ENCODE measurements at regions not wholly inside any gene's neighbourhood (a gene's known extent, or its start where the extent isn't known, plus 50 kb on each side); places are given as distances from the start of the nearest gene placed in this dataset.

DNA sequence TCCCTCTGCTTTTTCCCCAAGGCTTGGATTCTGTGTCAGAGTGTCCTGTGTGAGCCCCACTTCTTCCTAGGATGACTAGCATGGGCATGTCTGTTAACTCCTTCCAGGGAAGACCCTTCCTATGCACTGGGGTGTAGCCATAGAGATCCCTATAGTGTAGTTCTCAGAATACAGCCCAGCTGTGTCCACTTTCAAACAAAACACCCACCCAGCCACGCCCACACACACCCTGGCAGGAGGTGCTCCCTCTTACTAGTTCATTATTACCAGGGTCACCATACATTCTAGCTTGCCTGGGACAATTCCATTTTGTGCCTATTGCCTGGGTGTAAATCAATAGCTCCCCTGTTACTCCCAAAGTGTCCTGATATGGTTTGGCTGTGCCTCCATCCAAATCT, 195.6 kb downstream of the MYCN start:
- no peak overlapping the region for H3K18ac ChIP-seq (ENCODE audit: low read depth, low read length)
- ATAC-seq (ENCODE audit: low read depth) (no peak), DNase-seq (no peak)
- H3K79me1 ChIP-seq (ENCODE audit: low read depth in 1 of 2, low read length in 2 of 2), result no peaks in the 10 kb centered on the region
- H3K9me1 ChIP-seq (ENCODE audit: insufficient read depth, low read length), result no peaks in the 10 kb centered on the region
- TF ChIP-seq RAD21 (IDR thresholded peaks at IDR 0.05; ENCODE audit: low read length) (no peak), CHD1 (IDR thresholded peaks at IDR 0.05; ENCODE audit: low read depth, low read length) (no peak), POLR2A (IDR thresholded peaks at IDR 0.05; ENCODE audit: low read depth, low read length) (no peak), MXI1 (IDR thresholded peaks at IDR 0.05; ENCODE audit: borderline replicate concordance, low read depth, low read length) (no peak), NFE2L2 (IDR thresholded peaks at IDR 0.05; ENCODE audit: low read depth, low read length) (no peak), MAFK (IDR thresholded peaks at IDR 0.05; ENCODE audit: low read depth, low read length) (no peak), FOS (IDR thresholded peaks at IDR 0.05; ENCODE audit: low read depth, low read length) (no peak), RFX5 (IDR thresholded peaks at IDR 0.05; ENCODE audit: low read depth, low read length) (no peak), MAZ (IDR thresholded peaks at IDR 0.05; ENCODE audit: borderline replicate concordance, low read depth, low read length) (no peak), BHLHE40 (IDR thresholded peaks at IDR 0.05; ENCODE audit: low read depth, low read length) (no peak)
- TF ChIP-seq, protein P1, sequence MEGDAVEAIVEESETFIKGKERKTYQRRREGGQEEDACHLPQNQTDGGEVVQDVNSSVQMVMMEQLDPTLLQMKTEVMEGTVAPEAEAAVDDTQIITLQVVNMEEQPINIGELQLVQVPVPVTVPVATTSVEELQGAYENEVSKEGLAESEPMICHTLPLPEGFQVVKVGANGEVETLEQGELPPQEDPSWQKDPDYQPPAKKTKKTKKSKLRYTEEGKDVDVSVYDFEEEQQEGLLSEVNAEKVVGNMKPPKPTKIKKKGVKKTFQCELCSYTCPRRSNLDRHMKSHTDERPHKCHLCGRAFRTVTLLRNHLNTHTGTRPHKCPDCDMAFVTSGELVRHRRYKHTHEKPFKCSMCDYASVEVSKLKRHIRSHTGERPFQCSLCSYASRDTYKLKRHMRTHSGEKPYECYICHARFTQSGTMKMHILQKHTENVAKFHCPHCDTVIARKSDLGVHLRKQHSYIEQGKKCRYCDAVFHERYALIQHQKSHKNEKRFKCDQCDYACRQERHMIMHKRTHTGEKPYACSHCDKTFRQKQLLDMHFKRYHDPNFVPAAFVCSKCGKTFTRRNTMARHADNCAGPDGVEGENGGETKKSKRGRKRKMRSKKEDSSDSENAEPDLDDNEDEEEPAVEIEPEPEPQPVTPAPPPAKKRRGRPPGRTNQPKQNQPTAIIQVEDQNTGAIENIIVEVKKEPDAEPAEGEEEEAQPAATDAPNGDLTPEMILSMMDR (conservative IDR thresholded peaks at IDR 0.05; ENCODE audit: low read depth, low read length), result no peak
- H3K56ac ChIP-seq (ENCODE audit: extremely low read depth, insufficient read depth, low read length), result no peak overlapping the region
- no peak overlapping the region for H2BK120ac ChIP-seq (ENCODE audit: low read depth, low read length)
- WGBS, 2 experiments (ENCODE audit: extremely low coverage in 2 of 2, insufficient read length in 1 of 2), result no CpG with 5 or more reads among the region's 1 CpG
- no TSS peak for BruUV-seq (replicated peaks)
- H3K14ac ChIP-seq (replicated peaks; ENCODE audit: low read depth, low read length), result no peak overlapping the region
- H3K27me3 ChIP-seq (ENCODE audit: control insufficient read depth, insufficient read depth, low read length), result no peaks in the 10 kb centered on the region
- in situ Hi-C loops (cut with MboI; ENCODE audit: low sequenced_read_pairs) (no loop called here), intact Hi-C loops (cut with micrococcal nuclease) (no loop called here), dilution Hi-C loops (cut with HindIII; ENCODE audit: low sequenced_read_pairs, unreplicated experiment) (no loop called here)
- no peak overlapping the region for H3K9ac ChIP-seq (ENCODE audit: low read depth, low read length)
- H2AK9ac ChIP-seq (replicated peaks; ENCODE audit: low read depth, low read length, poor library complexity), result no peak overlapping the region
- H3K27ac ChIP-seq (ENCODE audit: insufficient read depth, low read length), result no peak overlapping the region
- no peak overlapping the region for H3K4me3 ChIP-seq (ENCODE audit: insufficient read depth, low read depth, low read length)
- H2BK20ac ChIP-seq (ENCODE audit: low read depth, low read length), result no peak overlapping the region
- ChIA-PET POLR2A (ENCODE audit: unreplicated experiment) (no interaction called here), CTCF (no interaction called here)
- no peak overlapping the region for H3K4ac ChIP-seq (ENCODE audit: low read depth, low read length)
- no peak overlapping the region for H2BK15ac ChIP-seq (ENCODE audit: low read depth, low read length)
- H4K8ac ChIP-seq (ENCODE audit: low read depth in 2 of 2, low read length in 2 of 2), result no peak overlapping the region
- no peak overlapping the region for H4K91ac ChIP-seq (ENCODE audit: insufficient read depth, low read depth, low read length)
- H4K20me1 ChIP-seq (ENCODE audit: insufficient read depth, low read length), result no peaks in the 10 kb centered on the region
- no peak overlapping the region for H2BK5ac ChIP-seq (ENCODE audit: low read depth, low read length, poor library complexity, severe bottlenecking)
- H3K4me2 ChIP-seq (ENCODE audit: low read depth, low read length), result no peak overlapping the region
- no peak overlapping the region for H2AFZ ChIP-seq (replicated peaks; ENCODE audit: low read length, poor library complexity)
- no peak overlapping the region for H2AK5ac ChIP-seq (ENCODE audit: low read depth, low read length)
- peaks cover 15% of the 10 kb centered on the region for H3K9me3 ChIP-seq (ENCODE audit: control insufficient read depth, insufficient read depth, low read length)
- no peak overlapping the region for H4K5ac ChIP-seq (ENCODE audit: low read depth, low read length)
- H3K4me1 ChIP-seq (ENCODE audit: control insufficient read depth, insufficient read depth, low read length), result no peaks in the 10 kb centered on the region
- H3K23ac ChIP-seq (ENCODE audit: low read depth, low read length), result no peak overlapping the region
- no peaks in the 10 kb centered on the region for H3K36me3 ChIP-seq (ENCODE audit: control insufficient read depth, insufficient read depth, low read length)

All from IMR-90 (cell line).